ENCODE measurements at regions not wholly inside any gene's neighbourhood (a gene's known extent, or its start where the extent isn't known, plus 50 kb on each side); places are given as distances from the start of the nearest gene placed in this dataset.

DNA sequence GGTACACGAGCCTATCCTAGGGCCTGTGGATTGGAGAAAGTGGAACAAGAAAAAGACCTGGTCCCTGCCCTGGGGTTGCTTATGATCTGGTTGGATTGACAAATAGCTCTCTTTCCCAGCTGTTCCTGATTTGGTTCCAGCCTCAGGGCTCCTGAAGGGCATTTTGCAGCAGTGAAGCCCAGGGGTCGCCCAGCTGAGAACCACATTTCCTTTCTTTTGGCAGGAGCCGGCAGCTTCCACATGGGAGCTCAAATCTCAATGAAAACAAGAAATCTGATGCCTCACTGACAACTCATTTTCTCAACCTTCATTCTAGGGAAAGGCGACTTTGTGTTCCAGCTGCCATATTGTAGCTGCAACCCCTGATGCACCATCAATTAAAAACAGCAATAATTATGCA is 140.6 kb upstream of the CADM1 start:
- no peak for TF ChIP-seq MAX (IDR thresholded peaks at IDR 0.05)
- no peak for TF ChIP-seq SMC3 (IDR thresholded peaks at IDR 0.05)
- no peak for TF ChIP-seq CTCF (IDR thresholded peaks at IDR 0.05)
- TF ChIP-seq HEYL (CRISPR knock-in tag; IDR thresholded peaks at IDR 0.05), result no peak
- TF ChIP-seq MAFK (IDR thresholded peaks at IDR 0.05; ENCODE audit: partially characterized antibody), result no peak
- no peak for TF ChIP-seq RFX5 (IDR thresholded peaks at IDR 0.05)
- TF ChIP-seq POLR2A (IDR thresholded peaks at IDR 0.05; ENCODE audit: low read length), result no peak
